GM13976 (cell line): ENCODE measurements at regions not wholly inside any gene's neighbourhood (a gene's known extent, or its start where the extent isn't known, plus 50 kb on each side); places are given as distances from the start of the nearest gene placed in this dataset.
"Not testable (repeated sequence)": the region's sequence is repeated elsewhere in the genome, so short reads cannot be mapped to it uniquely, and the experiment has no call there.

ENCODE experiments used
- DNase-seq: peaks from one replicate; pipeline ENCODE4 v3.0.0; 2012; ENCODE audit warnings: low spot score
- in situ Hi-C: fragments of 300-500 bp; cut with MboI; formaldehyde crosslinking; loops from one replicate; pipeline ENCODE4 v1.12.0; 2022; ENCODE audit warnings: low sequenced_read_pairs, mixed read lengths, inconsistent platforms; ENCODE audit not compliant: unreplicated experiment
- TF ChIP-seq, protein P1 (sequence below): IDR thresholded peaks from 2 replicates; pipeline ENCODE4 v1.5.1; 2012; ENCODE audit warnings: borderline replicate concordance, mild to moderate bottlenecking; ENCODE audit not compliant: insufficient read depth; ENCODE audit errors: extremely low read depth, missing control alignments, control extremely low read depth

DNA sequence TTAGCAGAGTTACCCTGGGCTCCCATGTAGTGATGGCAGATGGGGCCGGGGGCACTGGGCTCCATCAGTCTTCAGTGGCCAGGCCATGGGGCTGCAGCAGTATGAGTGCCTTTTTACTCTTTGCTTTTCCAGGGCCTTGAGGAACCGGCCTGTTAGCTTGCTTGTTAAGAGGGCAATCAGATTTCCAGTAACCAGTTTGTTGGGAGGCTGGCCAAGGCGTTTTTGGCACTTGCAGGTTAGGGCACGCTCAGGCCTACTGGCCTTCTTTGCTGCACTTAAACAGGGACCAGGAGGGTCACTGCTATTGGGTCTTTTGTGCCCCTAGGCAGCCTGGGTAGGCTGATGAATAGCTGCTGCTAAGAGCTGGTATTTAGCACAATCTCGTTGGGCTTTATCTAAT is 415.4 kb upstream of the USP9Y start:
- in situ Hi-C loops: no loop called here

DNA sequence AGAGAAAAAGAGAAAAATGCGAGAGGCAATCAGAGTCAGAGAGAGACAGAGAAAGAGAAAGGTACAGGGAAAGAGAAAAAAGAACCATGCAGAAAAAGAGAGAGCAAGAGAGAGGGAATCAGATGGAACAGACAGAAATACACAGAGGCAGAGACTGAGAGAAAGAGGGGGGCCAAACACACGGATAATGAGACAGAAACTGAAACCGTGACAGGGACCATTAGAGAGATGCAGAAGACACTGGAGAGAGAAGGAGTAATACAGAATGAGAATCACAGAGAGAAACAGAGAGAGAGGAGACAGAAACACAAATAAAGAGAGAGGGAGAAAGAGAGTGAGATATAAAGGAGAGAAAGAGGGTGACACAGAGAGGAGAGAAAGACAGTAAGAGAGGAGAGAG is 412.1 kb upstream of the USP9Y start:
- no peak for DNase-seq
- TF ChIP-seq, protein P1, sequence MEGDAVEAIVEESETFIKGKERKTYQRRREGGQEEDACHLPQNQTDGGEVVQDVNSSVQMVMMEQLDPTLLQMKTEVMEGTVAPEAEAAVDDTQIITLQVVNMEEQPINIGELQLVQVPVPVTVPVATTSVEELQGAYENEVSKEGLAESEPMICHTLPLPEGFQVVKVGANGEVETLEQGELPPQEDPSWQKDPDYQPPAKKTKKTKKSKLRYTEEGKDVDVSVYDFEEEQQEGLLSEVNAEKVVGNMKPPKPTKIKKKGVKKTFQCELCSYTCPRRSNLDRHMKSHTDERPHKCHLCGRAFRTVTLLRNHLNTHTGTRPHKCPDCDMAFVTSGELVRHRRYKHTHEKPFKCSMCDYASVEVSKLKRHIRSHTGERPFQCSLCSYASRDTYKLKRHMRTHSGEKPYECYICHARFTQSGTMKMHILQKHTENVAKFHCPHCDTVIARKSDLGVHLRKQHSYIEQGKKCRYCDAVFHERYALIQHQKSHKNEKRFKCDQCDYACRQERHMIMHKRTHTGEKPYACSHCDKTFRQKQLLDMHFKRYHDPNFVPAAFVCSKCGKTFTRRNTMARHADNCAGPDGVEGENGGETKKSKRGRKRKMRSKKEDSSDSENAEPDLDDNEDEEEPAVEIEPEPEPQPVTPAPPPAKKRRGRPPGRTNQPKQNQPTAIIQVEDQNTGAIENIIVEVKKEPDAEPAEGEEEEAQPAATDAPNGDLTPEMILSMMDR: no peak
- in situ Hi-C loops: no loop called here

More for the DNA sequence above, 415.4 kb upstream of the USP9Y start:
- no peak for DNase-seq
- TF ChIP-seq, protein P1: no peak

DNA sequence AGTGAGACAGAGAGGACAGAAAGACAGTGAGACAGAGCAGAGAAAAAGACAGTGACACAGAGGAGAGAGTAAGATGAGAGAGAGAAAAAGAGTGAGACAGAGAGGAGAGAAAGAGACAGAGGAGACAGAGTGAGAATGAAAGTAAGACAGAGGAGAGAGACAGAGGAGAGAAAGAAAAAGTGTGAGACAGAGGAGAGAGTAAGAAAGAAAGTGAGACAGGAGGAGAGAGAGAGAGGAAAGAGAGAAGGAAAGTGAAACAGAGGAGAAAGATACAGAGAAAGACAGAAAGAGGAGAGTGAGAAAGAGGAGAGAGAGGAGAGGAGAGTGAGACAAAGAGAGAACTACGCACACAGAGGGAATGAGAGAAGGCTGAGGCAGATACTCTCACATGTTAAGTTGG is 411.6 kb upstream of the USP9Y start:
- in situ Hi-C loops: no loop called here
- TF ChIP-seq, protein P1: no peak
- no peak for DNase-seq

DNA sequence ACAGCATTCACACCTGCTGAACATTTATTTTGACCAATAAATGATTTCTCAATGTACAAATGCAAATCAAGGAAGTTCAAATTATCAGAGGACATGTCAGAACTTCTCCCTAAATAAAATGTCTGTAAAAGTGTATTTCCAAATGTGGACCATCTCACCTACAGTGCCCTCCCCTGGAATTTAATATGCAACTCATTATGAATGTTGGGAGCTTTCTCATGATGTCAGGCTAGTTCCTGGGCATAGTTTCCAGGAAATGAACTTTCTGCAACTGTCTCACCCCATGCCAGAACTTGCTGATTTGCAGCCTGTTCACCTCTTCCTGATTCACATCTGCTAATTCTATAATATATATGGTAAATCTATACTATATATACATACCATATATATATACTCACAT is 408.5 kb upstream of the USP9Y start:
- DNase-seq: no peak
- TF ChIP-seq, protein P1: no peak
- in situ Hi-C loops: no loop called here

DNA sequence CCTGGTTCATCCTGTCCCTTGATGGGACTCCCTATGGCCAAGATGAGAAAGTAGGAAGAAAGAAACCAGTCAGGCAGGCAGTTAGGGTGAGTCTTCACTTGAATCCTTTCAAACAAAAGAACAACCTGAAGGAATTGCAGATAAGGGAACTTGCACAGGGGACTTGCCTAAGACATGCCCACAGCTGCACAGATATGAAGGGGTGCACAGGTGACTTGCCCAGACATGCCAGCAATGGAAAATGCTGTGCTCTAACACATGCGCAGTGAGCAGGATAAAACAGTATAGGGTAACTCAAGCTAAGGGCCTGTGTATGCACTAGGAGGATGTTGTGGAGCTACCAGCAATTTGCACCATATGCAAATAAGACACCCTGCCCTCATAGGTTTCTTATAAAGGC is 404.6 kb upstream of the USP9Y start:
- TF ChIP-seq, protein P1: no peak
- in situ Hi-C loops: no loop called here
- no peak for DNase-seq

DNA sequence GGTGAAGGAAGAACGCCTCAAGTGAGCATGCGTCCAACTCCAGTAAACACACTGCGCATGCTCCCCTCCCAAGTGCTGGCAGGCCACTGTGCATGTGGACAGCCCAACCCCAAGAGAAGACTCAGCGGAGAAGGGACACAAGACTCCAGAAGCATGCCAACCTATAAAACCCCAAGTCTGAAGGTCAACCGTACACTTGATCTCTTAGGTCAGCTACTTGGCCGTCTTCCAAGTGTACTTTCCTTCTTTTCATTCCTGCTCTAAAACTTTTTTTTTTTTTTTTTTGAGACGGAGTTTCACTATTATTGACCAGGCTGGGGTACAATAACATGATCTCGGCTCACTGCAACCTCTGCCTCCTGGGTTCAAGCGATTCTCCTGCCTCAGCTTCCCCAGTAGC is 401.2 kb upstream of the USP9Y start:
- in situ Hi-C loops, DNase-seq: not testable (repeated sequence)

DNA sequence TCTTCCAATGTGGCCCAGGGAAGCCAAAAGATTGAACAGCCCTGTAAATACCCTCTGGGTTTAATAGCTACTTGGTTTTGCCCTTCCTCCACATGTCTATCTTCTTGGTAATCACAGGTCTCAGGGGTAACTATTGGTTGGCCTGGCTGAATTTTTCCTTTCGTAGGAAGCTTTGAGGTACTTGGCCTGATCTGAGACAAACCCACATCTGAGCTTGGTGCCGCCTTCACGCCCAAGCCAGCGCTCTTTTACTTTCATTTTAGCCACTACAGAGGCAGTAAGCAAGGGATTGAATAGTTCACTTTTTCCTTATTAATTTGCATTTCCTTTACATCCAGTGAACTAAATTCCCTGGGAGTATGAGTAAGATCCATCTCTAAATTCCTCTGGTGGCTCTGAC is 397.6 kb upstream of the USP9Y start:
- in situ Hi-C loops: no loop called here
- TF ChIP-seq, protein P1: no peak

More for the DNA sequence above, 397.6 kb upstream of the USP9Y start:
- no peak for DNase-seq
